IPS-18a (cell line): ENCODE measurements at regions not wholly inside any gene's neighbourhood (a gene's known extent, or its start where the extent isn't known, plus 50 kb on each side); places are given as distances from the start of the nearest gene placed in this dataset.

Experiments
- H3K27ac ChIP-seq: one replicate; pipeline ENCODE4 v1.5.1; 2013; ENCODE audit warnings: low read length
- H3K27me3 ChIP-seq: one replicate; pipeline ENCODE4 v1.6.1; 2013; ENCODE audit warnings: mild to moderate bottlenecking, low read length; ENCODE audit not compliant: control insufficient read depth, insufficient read depth
- H3K36me3 ChIP-seq: one replicate; pipeline ENCODE4 v1.6.1; 2013; ENCODE audit warnings: low read depth, low read length; ENCODE audit not compliant: control insufficient read depth
- H3K4me1 ChIP-seq: one replicate; pipeline ENCODE4 v1.6.1; 2013; ENCODE audit warnings: low read depth, low read length; ENCODE audit not compliant: control insufficient read depth
- H3K4me3 ChIP-seq: one replicate; pipeline ENCODE4 v1.5.1; 2013; ENCODE audit warnings: low read length
- H3K9ac ChIP-seq: one replicate; pipeline ENCODE4 v1.6.1; 2013; ENCODE audit warnings: mild to moderate bottlenecking, low read length, moderate library complexity
- H3K9me3 ChIP-seq: one replicate; pipeline ENCODE4 v1.6.1; 2013; ENCODE audit warnings: low read depth, low read length; ENCODE audit not compliant: control insufficient read depth

DNA sequence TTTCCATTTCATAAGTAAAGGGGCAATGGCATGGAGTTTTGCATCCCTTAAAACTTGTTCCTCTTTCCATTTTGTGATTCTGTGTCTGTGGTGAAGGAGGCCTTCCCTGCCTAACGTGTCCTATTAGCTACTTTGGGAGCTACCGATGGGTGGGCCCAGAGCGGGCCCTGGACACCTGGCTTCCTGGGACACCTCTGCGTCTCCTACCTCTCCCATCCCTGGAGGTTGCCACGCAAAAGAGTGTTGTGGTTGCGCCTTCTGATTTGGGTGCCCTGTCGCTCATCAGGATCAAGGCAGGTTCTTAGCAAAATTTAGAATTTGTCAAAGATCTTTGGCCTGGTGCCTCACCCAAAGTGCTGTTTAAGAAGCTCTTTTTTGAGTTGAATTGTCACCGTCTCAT is 116.4 kb upstream of the CACNA1E start:
- H3K36me3 ChIP-seq: no peaks in the 10 kb centered on the region
- peaks cover 3% of the 10 kb centered on the region for H3K9me3 ChIP-seq
- no peak overlapping the region for H3K4me3 ChIP-seq
- no peaks in the 10 kb centered on the region for H3K27me3 ChIP-seq
- H3K9ac ChIP-seq: no peak overlapping the region
- no peak overlapping the region for H3K27ac ChIP-seq
- no peaks in the 10 kb centered on the region for H3K4me1 ChIP-seq

DNA sequence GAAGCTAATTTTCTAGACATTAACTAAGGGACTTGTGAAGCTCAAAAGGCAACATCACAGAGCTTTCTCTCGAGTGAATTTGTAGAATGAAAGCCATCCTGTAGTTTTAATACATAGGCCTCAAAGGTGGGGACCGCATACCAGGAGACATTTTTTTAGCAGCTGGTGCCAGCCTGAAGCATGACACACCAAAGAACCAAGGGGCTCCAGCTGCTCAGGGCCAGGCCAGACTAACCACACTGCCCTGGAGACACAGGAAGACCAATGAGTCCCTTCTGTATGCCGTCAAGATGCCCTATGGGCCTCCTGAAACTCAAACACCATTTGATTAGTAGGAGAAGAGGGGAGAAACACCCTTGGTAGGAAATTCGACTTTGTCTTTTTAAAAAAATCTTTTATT is 113.9 kb upstream of the CACNA1E start:
- Histone ChIP-seq H3K27ac (no peak overlapping the region), H3K9me3 (peaks cover 3% of the 10 kb centered on the region), H3K4me1 (no peaks in the 10 kb centered on the region)

DNA sequence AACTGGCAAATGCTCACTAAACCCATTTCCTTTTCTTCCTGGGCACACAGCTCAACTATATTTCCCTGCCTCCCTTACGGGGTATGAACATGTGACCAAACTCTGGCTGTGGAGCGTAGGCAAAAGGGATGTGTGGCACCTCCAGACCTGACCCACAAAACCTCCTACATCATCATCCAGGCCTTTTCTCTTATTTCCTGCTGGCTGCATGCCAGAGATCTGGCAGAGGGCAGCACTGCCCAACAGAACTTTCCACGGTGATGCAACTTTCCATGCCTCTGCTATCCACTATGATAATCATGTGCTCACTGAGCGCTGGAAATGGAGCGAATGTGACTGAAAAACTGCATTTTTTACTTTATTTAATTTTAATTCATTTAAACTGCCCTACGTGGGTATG is 99.6 kb upstream of the CACNA1E start:
- Histone ChIP-seq H3K9me3 (no peaks in the 10 kb centered on the region), H3K4me1 (no peaks in the 10 kb centered on the region), H3K36me3 (no peaks in the 10 kb centered on the region), H3K27ac (no peak overlapping the region), H3K4me3 (no peak overlapping the region), H3K9ac (no peak overlapping the region), H3K27me3 (no peaks in the 10 kb centered on the region)

More for the DNA sequence above, 113.9 kb upstream of the CACNA1E start:
- no peak overlapping the region for H3K9ac ChIP-seq
- no peak overlapping the region for H3K4me3 ChIP-seq
- H3K27me3 ChIP-seq: no peaks in the 10 kb centered on the region
- H3K36me3 ChIP-seq: no peaks in the 10 kb centered on the region

DNA sequence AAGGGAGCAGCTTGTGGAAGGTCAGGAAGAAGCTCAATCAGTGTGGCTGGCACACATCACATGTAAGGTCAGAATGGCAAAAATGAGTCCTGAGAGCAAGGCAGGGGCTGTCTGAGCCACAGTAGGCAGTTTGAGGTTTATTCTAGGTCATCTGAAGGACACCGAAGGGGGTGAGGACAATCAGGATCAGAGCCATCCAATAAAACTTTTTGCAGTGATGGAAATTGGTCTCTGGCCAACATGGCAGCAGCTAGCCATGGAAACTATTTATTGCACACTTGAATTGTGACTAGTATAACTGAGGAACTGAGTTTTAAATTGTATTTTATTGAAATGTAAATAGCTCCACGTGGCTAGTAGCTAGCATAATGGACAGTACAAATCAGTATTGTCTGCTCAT is 97.0 kb upstream of the CACNA1E start:
- Histone ChIP-seq H3K9me3 (no peaks in the 10 kb centered on the region), H3K4me1 (no peaks in the 10 kb centered on the region), H3K36me3 (no peaks in the 10 kb centered on the region), H3K27me3 (no peaks in the 10 kb centered on the region), H3K9ac (no peak overlapping the region), H3K4me3 (no peak overlapping the region), H3K27ac (no peak overlapping the region)

DNA sequence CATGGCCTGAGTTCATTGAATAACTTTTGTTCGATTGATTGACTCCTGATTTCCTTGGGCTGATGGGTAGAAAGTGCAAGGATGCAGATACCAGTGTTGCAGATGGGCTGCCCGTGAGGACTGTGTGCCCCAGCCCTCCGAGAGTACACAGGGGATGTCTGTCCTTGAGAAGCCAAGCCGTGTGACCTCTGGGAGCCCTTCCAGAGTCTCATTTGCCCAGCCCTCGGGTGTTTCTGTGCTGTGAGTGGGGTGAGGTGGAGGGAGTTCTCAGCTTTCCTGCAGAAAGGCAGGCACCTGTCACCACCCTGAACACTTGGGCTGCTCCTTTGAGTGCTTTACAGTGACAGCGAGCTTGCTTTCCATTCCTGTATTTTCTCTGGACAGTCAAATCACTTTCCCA is 96.4 kb upstream of the CACNA1E start:
- H3K27ac ChIP-seq: no peak overlapping the region
- H3K4me1 ChIP-seq: no peaks in the 10 kb centered on the region
- H3K9ac ChIP-seq: no peak overlapping the region
- no peaks in the 10 kb centered on the region for H3K9me3 ChIP-seq
- no peaks in the 10 kb centered on the region for H3K27me3 ChIP-seq
- H3K36me3 ChIP-seq: no peaks in the 10 kb centered on the region
- H3K4me3 ChIP-seq: no peak overlapping the region

DNA sequence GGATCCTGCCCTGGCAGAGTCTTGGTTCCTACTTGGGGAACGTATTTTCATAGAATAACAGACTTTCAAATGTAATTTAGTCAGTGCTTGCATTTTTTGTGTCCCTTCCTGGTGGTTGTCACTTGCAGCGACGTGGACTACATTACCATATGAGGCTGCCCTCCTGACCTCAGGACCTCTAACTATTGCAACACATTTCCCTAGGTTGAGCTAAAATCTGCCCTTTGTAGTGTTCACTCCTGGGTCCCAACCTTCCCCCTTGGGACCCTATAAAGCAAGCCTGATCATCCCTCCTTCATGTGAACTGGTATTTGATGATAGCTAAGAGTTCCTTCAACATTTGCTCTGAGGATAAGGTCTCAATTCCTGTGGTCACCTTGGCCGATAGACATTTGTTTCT is 95.6 kb upstream of the CACNA1E start:
- Histone ChIP-seq H3K36me3 (no peaks in the 10 kb centered on the region), H3K27me3 (no peaks in the 10 kb centered on the region), H3K4me3 (no peak overlapping the region), H3K27ac (no peak overlapping the region), H3K9me3 (no peaks in the 10 kb centered on the region), H3K9ac (no peak overlapping the region), H3K4me1 (no peaks in the 10 kb centered on the region)

DNA sequence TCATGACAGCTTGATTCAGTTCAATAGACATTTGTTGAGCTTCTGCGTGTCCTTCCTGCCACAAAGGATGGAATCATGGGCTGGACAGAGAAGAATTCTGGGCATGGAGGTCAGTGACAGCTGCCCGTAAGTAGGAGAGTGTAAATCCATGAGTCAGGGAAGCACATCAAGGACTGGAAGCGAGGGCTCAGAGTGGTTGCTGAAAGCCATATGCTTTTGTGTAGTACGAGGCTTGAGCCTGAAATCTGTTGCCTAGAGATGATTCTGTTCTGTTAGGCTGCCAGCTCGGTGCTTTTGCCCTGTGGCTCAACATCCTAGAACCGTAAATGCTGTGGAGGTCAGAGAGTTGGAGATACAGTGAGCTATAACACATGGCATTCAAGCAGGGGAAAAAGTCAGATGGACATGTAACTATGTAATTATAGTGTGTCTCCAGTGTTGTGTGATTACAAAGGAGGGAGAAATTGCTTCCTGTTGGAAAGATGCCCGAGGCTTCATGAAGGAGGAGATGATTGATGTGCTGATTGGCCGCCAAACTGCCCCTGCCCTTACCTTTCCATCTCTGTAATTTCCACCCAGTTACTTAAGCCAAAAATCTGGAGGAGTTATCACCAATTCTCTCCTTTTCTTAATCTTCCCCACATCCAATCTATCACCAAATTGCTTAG is 92.8 kb upstream of the CACNA1E start:
- Histone ChIP-seq H3K27ac (no peak overlapping the region), H3K27me3 (no peaks in the 10 kb centered on the region), H3K9ac (no peak overlapping the region), H3K9me3 (no peaks in the 10 kb centered on the region), H3K4me1 (no peaks in the 10 kb centered on the region), H3K4me3 (no peak overlapping the region), H3K36me3 (no peaks in the 10 kb centered on the region)

DNA sequence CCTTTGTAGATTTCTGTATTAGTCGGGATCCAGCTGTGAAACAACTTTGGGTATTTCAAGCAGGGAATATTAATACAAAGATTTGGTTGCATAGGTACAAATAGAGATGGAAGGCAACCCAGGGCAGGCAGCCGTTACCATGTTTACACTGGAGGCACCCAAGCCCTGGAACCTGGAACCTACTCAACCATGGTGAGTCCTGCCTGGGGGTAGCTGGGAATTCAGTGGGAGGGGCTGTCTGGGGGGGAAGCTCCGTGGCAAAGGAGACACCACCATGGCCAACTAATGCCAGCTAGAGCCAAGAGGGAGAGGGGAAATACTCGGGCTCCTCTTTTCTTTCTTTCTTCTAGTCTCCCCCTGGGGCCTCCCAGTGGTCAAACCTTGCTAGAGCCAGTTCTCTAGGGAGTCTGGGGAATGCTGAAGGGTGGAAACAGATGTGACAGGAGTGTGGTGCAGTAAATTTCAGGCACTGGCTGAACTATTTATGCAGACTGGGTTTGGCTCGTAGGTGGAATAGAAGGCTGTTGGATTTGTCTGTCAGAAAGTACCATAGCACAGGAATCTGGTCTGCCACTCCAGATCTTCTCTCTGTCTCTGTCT is 91.9 kb upstream of the CACNA1E start:
- Histone ChIP-seq H3K4me3 (no peak overlapping the region), H3K27ac (no peak overlapping the region), H3K9ac (no peak overlapping the region), H3K4me1 (no peaks in the 10 kb centered on the region), H3K27me3 (no peaks in the 10 kb centered on the region), H3K36me3 (no peaks in the 10 kb centered on the region), H3K9me3 (no peaks in the 10 kb centered on the region)

DNA sequence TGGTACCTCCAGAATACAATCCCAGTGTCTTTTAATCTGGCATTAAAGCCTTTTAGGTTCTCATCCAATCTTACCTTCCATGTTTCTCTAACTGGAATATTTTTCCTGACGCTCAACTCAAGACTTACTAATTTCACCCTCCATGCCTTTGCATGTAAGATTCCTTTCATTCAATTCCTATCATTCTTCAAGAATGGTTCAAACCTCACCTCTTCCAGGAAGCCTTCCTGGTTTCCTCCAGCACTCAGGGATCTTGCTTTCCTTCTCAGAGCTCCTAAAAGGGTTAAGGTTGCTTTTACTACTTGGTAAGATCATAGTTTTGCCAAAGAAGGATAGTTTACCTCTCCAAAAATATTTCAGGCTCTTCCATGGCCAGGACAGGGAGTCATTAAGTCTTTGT is 91.2 kb upstream of the CACNA1E start:
- Histone ChIP-seq H3K4me1 (no peaks in the 10 kb centered on the region), H3K27ac (no peak overlapping the region), H3K27me3 (no peaks in the 10 kb centered on the region), H3K9ac (no peak overlapping the region), H3K36me3 (no peaks in the 10 kb centered on the region), H3K9me3 (no peaks in the 10 kb centered on the region), H3K4me3 (no peak overlapping the region)

DNA sequence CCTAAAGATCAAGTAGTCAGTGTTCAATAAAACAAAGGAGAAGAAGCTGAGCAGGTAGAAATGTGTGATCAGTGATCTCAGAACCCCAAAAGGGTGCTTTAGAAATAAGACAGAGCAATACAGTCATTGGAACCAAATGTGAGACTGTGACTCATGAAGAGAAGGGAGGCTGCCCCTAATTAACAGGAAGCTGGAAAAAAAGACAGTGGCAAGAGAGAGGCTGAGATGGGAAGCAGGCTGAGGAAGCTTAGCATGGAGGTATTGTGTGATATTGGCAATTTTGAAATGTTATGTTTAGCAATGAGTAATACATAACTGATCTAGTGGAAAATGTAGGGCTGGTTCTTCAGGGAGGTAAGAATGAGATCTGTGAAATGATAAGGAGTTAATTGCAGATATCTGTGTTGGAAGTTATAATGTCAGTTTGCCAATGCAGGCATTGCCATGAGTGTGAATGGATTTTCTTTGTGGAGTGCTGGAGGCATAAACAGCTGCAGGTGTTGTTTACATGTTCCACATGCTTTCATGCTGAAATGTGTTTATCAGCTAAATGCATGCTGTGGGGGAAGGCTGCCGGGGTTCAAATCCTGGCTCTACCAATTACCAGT is 90.6 kb upstream of the CACNA1E start:
- no peaks in the 10 kb centered on the region for H3K9me3 ChIP-seq
- no peak overlapping the region for H3K9ac ChIP-seq
- H3K4me1 ChIP-seq: no peaks in the 10 kb centered on the region
- H3K27me3 ChIP-seq: no peaks in the 10 kb centered on the region
- no peak overlapping the region for H3K4me3 ChIP-seq
- no peaks in the 10 kb centered on the region for H3K36me3 ChIP-seq
- no peak overlapping the region for H3K27ac ChIP-seq

DNA sequence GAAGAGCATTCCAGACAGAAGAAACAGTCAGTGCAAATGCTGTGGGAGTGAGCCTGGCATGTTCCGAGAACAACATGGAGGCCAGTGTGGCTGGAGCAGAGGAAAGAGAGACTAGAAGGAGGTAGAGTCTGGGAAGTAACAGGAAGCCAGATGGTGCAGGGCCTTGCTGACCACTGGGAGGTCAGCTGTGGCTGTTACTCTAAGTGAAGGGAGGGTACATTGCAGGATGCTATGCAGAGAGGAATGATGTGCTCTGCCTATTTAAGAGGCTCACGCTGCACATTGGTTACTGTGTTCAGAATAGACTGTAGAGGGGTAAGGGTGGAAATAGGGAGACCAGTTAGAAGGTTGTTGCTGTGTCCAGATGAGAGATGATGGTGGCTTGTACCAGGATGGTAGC is 88.6 kb upstream of the CACNA1E start:
- Histone ChIP-seq H3K36me3 (no peaks in the 10 kb centered on the region), H3K27ac (no peak overlapping the region), H3K4me3 (no peak overlapping the region), H3K9ac (no peak overlapping the region), H3K9me3 (no peaks in the 10 kb centered on the region), H3K4me1 (no peaks in the 10 kb centered on the region), H3K27me3 (no peaks in the 10 kb centered on the region)

DNA sequence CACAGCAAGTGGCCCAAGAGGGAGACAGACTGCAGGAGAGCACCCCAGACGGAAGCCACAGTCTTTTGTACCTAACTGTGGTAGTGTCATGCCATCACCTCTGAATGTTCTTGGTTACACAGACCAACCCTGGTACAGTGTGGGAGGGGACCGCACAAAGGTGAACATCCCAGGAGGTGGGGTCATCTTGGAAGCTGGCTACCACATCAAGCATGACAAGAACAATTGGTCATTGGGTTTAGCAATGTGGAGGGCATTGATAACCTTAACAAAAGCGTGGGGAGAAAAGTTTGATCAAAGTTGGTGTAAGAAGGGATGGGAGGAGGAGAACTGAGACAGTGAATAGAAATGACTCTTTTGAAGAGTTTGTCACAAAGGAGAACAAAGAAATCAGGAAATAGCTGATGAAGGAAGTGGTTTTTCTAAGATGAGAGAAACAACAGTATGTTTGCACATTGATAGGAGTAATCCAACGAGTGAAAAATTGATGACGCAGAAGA is 87.1 kb upstream of the CACNA1E start:
- H3K27me3 ChIP-seq: no peaks in the 10 kb centered on the region
- no peak overlapping the region for H3K9ac ChIP-seq
- no peaks in the 10 kb centered on the region for H3K4me1 ChIP-seq
- H3K9me3 ChIP-seq: no peaks in the 10 kb centered on the region
- H3K4me3 ChIP-seq: no peak overlapping the region
- no peaks in the 10 kb centered on the region for H3K36me3 ChIP-seq
- H3K27ac ChIP-seq: no peak overlapping the region
